GM23248 (cell line): ENCODE measurements at regions not wholly inside any gene's neighbourhood (a gene's known extent, or its start where the extent isn't known, plus 50 kb on each side); places are given as distances from the start of the nearest gene placed in this dataset.

Source experiments
- EZH2 ChIP-seq: fragments of 200-600 bp; sonication (generic); IDR thresholded peaks from 2 replicates; pipeline ENCODE4 v1.6.1; 2018; ENCODE audit warnings: antibody characterized with exemption, mild to moderate bottlenecking; ENCODE audit not compliant: insufficient read depth, poor library complexity, severe bottlenecking
- EZH2phosphoT487 ChIP-seq: fragments of 200-600 bp; sonication (generic); IDR thresholded peaks from 2 replicates; pipeline ENCODE4 v1.6.1; 2018; ENCODE audit warnings: antibody characterized with exemption, moderate library complexity, mild to moderate bottlenecking, low read depth; ENCODE audit not compliant: insufficient read depth

DNA sequence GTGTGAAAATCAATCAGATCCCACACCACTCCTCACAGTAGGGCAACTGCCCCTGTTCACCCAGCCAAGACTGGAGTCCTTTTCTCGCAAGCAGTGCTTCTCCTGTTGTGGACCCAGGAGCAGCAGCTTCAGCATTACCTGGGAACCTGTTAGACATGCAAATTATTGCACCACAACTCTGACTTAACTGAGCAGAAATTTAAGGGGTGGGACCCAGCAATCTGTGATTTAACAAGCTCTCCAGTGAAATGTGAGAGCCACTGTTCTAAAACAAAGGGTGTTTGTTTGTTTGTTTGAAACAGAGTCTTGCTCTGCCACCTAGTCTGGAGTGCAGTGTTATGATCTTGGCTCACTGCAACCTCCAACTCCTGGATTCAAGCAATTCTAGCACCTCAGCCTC, 591.4 kb downstream of the SOX6 start:
- TF ChIP-seq EZH2 (no peak), EZH2phosphoT487 (no peak)
